ENCODE measurements at regions not wholly inside any gene's neighbourhood (a gene's known extent, or its start where the extent isn't known, plus 50 kb on each side); places are given as distances from the start of the nearest gene placed in this dataset.

GRCh38 chr5:135273212-135273611 lies 125.8 kb downstream of the MACROH2A1 start:
- Histone ChIP-seq H3K27me3 (ENCODE audit: control insufficient read depth in 4 of 4, insufficient read depth in 4 of 4, low read length in 3 of 4) (no peaks in the 10 kb centered on the region), H3K36me3 (ENCODE audit: control insufficient read depth in 4 of 4, insufficient read depth in 3 of 4, low read depth in 1 of 4, low read length in 3 of 4) (no peaks in the 10 kb centered on the region), H3K9ac (ENCODE audit: low read depth in 1 of 2, low read length in 2 of 2) (no peak overlapping the region), H3K4me3 (ENCODE audit: low read depth in 1 of 3, low read length in 3 of 3) (no peak overlapping the region), H3K4me1 (ENCODE audit: control insufficient read depth in 4 of 4, insufficient read depth in 4 of 4, low read length in 3 of 4) (no peaks in the 10 kb centered on the region), H3K27ac (ENCODE audit: low read depth in 1 of 2, low read length in 2 of 2) (no peak overlapping the region), H3K9me3 (ENCODE audit: control insufficient read depth in 4 of 4, low read length in 3 of 4) (no peaks in the 10 kb centered on the region)
- no peak for DNase-seq (ENCODE audit: low spot score)
- TF ChIP-seq GABPA (IDR thresholded peaks at IDR 0.05 in 1 of 2, conservative IDR thresholded peaks at IDR 0.05 in 1 of 2) (no peak), ZBTB33 (IDR thresholded peaks at IDR 0.05) (no peak)
- 92% methylated on average over 2 of the region's 2 CpGs for WGBS

GRCh38 chr5:135272311-135272805 lies 126.7 kb downstream of the MACROH2A1 start:
- 93% methylated on average over 11 of the region's 11 CpGs for WGBS
- Histone ChIP-seq H3K27me3 (ENCODE audit: control insufficient read depth in 4 of 4, insufficient read depth in 4 of 4, low read length in 3 of 4) (no peaks in the 10 kb centered on the region), H3K9me3 (ENCODE audit: control insufficient read depth in 4 of 4, low read length in 3 of 4) (no peaks in the 10 kb centered on the region), H3K4me3 (ENCODE audit: low read depth in 1 of 3, low read length in 3 of 3) (no peak overlapping the region), H3K36me3 (ENCODE audit: control insufficient read depth in 4 of 4, insufficient read depth in 3 of 4, low read depth in 1 of 4, low read length in 3 of 4) (no peaks in the 10 kb centered on the region), H3K4me1 (ENCODE audit: control insufficient read depth in 4 of 4, insufficient read depth in 4 of 4, low read length in 3 of 4) (no peaks in the 10 kb centered on the region), H3K27ac (ENCODE audit: low read depth in 1 of 2, low read length in 2 of 2) (no peak overlapping the region), H3K9ac (ENCODE audit: low read depth in 1 of 2, low read length in 2 of 2) (no peak overlapping the region)
- TF ChIP-seq NR2F2 (IDR thresholded peaks at IDR 0.05) (no peak), GABPA (IDR thresholded peaks at IDR 0.05 in 1 of 2, conservative IDR thresholded peaks at IDR 0.05 in 1 of 2) (no peak), JUND (IDR thresholded peaks at IDR 0.05) (no peak), EGR1 (IDR thresholded peaks at IDR 0.05; ENCODE audit: low read depth in 2 of 2) (no peak), MAX (IDR thresholded peaks at IDR 0.05) (no peak), RXRA (IDR thresholded peaks at IDR 0.05) (no peak), TAF1 (conservative IDR thresholded peaks at IDR 0.05) (no peak), HNF4A (conservative IDR thresholded peaks at IDR 0.05) (no peak), FOXA2 (IDR thresholded peaks at IDR 0.05) (no peak), REST (IDR thresholded peaks at IDR 0.05) (no peak), FOXA1 (IDR thresholded peaks at IDR 0.05) (no peak), RAD21 (IDR thresholded peaks at IDR 0.05) (no peak), HNF4G (IDR thresholded peaks at IDR 0.05) (no peak), SP1 (IDR thresholded peaks at IDR 0.05) (no peak), YY1 (IDR thresholded peaks at IDR 0.05) (no peak)
- DNase-seq (ENCODE audit: low spot score), result no peak

Measured in liver (tissue), 7 donors.